ENCODE measurements at regions not wholly inside any gene's neighbourhood (a gene's known extent, or its start where the extent isn't known, plus 50 kb on each side); places are given as distances from the start of the nearest gene placed in this dataset.

GRCh38 chrX:10714531-10714930 is 94.1 kb upstream of the MID1 start:
- Mint-ChIP-seq H3K4me1 (ENCODE audit: low read depth) (no peaks in the 10 kb centered on the region), H3K9me3 (no peaks in the 10 kb centered on the region), H3K36me3 (ENCODE audit: low read depth) (no peaks in the 10 kb centered on the region), H3K27me3 (ENCODE audit: low read depth) (no peaks in the 10 kb centered on the region), H3K27ac (no peak overlapping the region), H3K4me3 (ENCODE audit: low read depth) (no peak overlapping the region)
- DNase-seq (ENCODE audit: low spot score), result no peak
- intact Hi-C loops (cut with micrococcal nuclease), result no loop called here

- H3K9me3 Mint-ChIP-seq, result no peaks in the 10 kb centered on the region
- no peaks in the 10 kb centered on the region for H3K27me3 Mint-ChIP-seq (ENCODE audit: low read depth)
- intact Hi-C loops (cut with micrococcal nuclease), result loop anchor here (1.0 kb wide), 1 partner anchor 533 kb away; no protein-coding TSS in a partner anchor
- no peaks in the 10 kb centered on the region for H3K4me1 Mint-ChIP-seq (ENCODE audit: low read depth)
- H3K36me3 Mint-ChIP-seq (ENCODE audit: low read depth), result no peaks in the 10 kb centered on the region
- no peak for DNase-seq (ENCODE audit: low spot score)
- H3K27ac Mint-ChIP-seq, result no peak overlapping the region
- no peak overlapping the region for H3K4me3 Mint-ChIP-seq (ENCODE audit: low read depth)
Measured at GRCh38 chrX:10722851-10723250, 102.5 kb upstream of the MID1 start.

- intact Hi-C loops (cut with micrococcal nuclease), result no loop called here
- no peak overlapping the region for H3K27ac Mint-ChIP-seq
- no peaks in the 10 kb centered on the region for H3K4me1 Mint-ChIP-seq (ENCODE audit: low read depth)
- H3K4me3 Mint-ChIP-seq (ENCODE audit: low read depth), result no peak overlapping the region
- H3K36me3 Mint-ChIP-seq (ENCODE audit: low read depth), result no peaks in the 10 kb centered on the region
- no peak for DNase-seq (ENCODE audit: low spot score)
- H3K9me3 Mint-ChIP-seq, result no peaks in the 10 kb centered on the region
- H3K27me3 Mint-ChIP-seq (ENCODE audit: low read depth), result no peaks in the 10 kb centered on the region
Measured at GRCh38 chrX:10725071-10725470, 104.7 kb upstream of the MID1 start.

- no peaks in the 10 kb centered on the region for H3K4me1 Mint-ChIP-seq (ENCODE audit: low read depth)
- DNase-seq (ENCODE audit: low spot score), result no peak
- intact Hi-C loops (cut with micrococcal nuclease), result no loop called here
- no peak overlapping the region for H3K27ac Mint-ChIP-seq
- no peak overlapping the region for H3K4me3 Mint-ChIP-seq (ENCODE audit: low read depth)
- no peaks in the 10 kb centered on the region for H3K9me3 Mint-ChIP-seq
- H3K36me3 Mint-ChIP-seq (ENCODE audit: low read depth), result no peaks in the 10 kb centered on the region
- no peaks in the 10 kb centered on the region for H3K27me3 Mint-ChIP-seq (ENCODE audit: low read depth)
Measured at GRCh38 chrX:10726647-10727046, 106.3 kb upstream of the MID1 start.

- no peak overlapping the region for H3K4me3 Mint-ChIP-seq (ENCODE audit: low read depth)
- no peaks in the 10 kb centered on the region for H3K36me3 Mint-ChIP-seq (ENCODE audit: low read depth)
- H3K9me3 Mint-ChIP-seq, result no peaks in the 10 kb centered on the region
- no peak for DNase-seq (ENCODE audit: low spot score)
- intact Hi-C loops (cut with micrococcal nuclease), result no loop called here
- no peaks in the 10 kb centered on the region for H3K4me1 Mint-ChIP-seq (ENCODE audit: low read depth)
- H3K27me3 Mint-ChIP-seq (ENCODE audit: low read depth), result no peaks in the 10 kb centered on the region
- H3K27ac Mint-ChIP-seq, result no peak overlapping the region
Measured at GRCh38 chrX:10728806-10729389, 108.5 kb upstream of the MID1 start.

- intact Hi-C loops (cut with micrococcal nuclease), result no loop called here
- Mint-ChIP-seq H3K27ac (no peak overlapping the region), H3K36me3 (ENCODE audit: low read depth) (no peaks in the 10 kb centered on the region), H3K9me3 (no peaks in the 10 kb centered on the region), H3K4me1 (ENCODE audit: low read depth) (no peaks in the 10 kb centered on the region), H3K27me3 (ENCODE audit: low read depth) (no peaks in the 10 kb centered on the region), H3K4me3 (ENCODE audit: low read depth) (no peak overlapping the region)
- DNase-seq (ENCODE audit: low spot score), result no peak
Measured at GRCh38 chrX:10739426-10739825, 119.0 kb upstream of the MID1 start.

GRCh38 chrX:10741003-10741402 is 120.6 kb upstream of the MID1 start:
- H3K36me3 Mint-ChIP-seq (ENCODE audit: low read depth), result no peaks in the 10 kb centered on the region
- H3K27ac Mint-ChIP-seq, result no peak overlapping the region
- H3K4me1 Mint-ChIP-seq (ENCODE audit: low read depth), result no peaks in the 10 kb centered on the region
- H3K27me3 Mint-ChIP-seq (ENCODE audit: low read depth), result no peaks in the 10 kb centered on the region
- no peak for DNase-seq (ENCODE audit: low spot score)
- intact Hi-C loops (cut with micrococcal nuclease), result no loop called here
- H3K4me3 Mint-ChIP-seq (ENCODE audit: low read depth), result no peak overlapping the region
- no peaks in the 10 kb centered on the region for H3K9me3 Mint-ChIP-seq

GRCh38 chrX:10741550-10741949 is 121.2 kb upstream of the MID1 start:
- intact Hi-C loops (cut with micrococcal nuclease), result no loop called here
- Mint-ChIP-seq H3K4me1 (ENCODE audit: low read depth) (no peaks in the 10 kb centered on the region), H3K36me3 (ENCODE audit: low read depth) (no peaks in the 10 kb centered on the region), H3K27me3 (ENCODE audit: low read depth) (no peaks in the 10 kb centered on the region), H3K4me3 (ENCODE audit: low read depth) (no peak overlapping the region), H3K9me3 (no peaks in the 10 kb centered on the region), H3K27ac (no peak overlapping the region)
- no peak for DNase-seq (ENCODE audit: low spot score)

GRCh38 chrX:10743476-10743875 is 123.1 kb upstream of the MID1 start:
- Mint-ChIP-seq H3K27ac (no peak overlapping the region), H3K9me3 (no peaks in the 10 kb centered on the region), H3K27me3 (ENCODE audit: low read depth) (no peaks in the 10 kb centered on the region), H3K36me3 (ENCODE audit: low read depth) (no peaks in the 10 kb centered on the region), H3K4me1 (ENCODE audit: low read depth) (no peaks in the 10 kb centered on the region), H3K4me3 (ENCODE audit: low read depth) (no peak overlapping the region)
- intact Hi-C loops (cut with micrococcal nuclease), result no loop called here
- no peak for DNase-seq (ENCODE audit: low spot score)

GRCh38 chrX:10744007-10744406 is 123.6 kb upstream of the MID1 start:
- intact Hi-C loops (cut with micrococcal nuclease), result no loop called here

GRCh38 chrX:10747975-10748374 is 127.6 kb upstream of the MID1 start:
- DNase-seq (ENCODE audit: low spot score), result no peak
- Mint-ChIP-seq H3K4me3 (ENCODE audit: low read depth) (no peak overlapping the region), H3K27ac (no peak overlapping the region), H3K27me3 (ENCODE audit: low read depth) (no peaks in the 10 kb centered on the region), H3K36me3 (ENCODE audit: low read depth) (no peaks in the 10 kb centered on the region), H3K9me3 (no peaks in the 10 kb centered on the region), H3K4me1 (ENCODE audit: low read depth) (no peaks in the 10 kb centered on the region)
- intact Hi-C loops (cut with micrococcal nuclease), result no loop called here

More at GRCh38 chrX:10744007-10744406, 123.6 kb upstream of the MID1 start:
- Mint-ChIP-seq H3K4me3 (ENCODE audit: low read depth) (no peak overlapping the region), H3K4me1 (ENCODE audit: low read depth) (no peaks in the 10 kb centered on the region), H3K36me3 (ENCODE audit: low read depth) (no peaks in the 10 kb centered on the region), H3K27me3 (ENCODE audit: low read depth) (no peaks in the 10 kb centered on the region), H3K9me3 (no peaks in the 10 kb centered on the region), H3K27ac (no peak overlapping the region)
- no peak for DNase-seq (ENCODE audit: low spot score)

- no peak for DNase-seq (ENCODE audit: low spot score)
Measured at GRCh38 chrX:10749113-10749512, 128.7 kb upstream of the MID1 start.

GRCh38 chrX:10750581-10750980 is 130.2 kb upstream of the MID1 start:
- no peak for DNase-seq (ENCODE audit: low spot score)
- no peaks in the 10 kb centered on the region for H3K9me3 Mint-ChIP-seq
- H3K36me3 Mint-ChIP-seq (ENCODE audit: low read depth), result no peaks in the 10 kb centered on the region
- H3K4me3 Mint-ChIP-seq (ENCODE audit: low read depth), result no peak overlapping the region
- no peaks in the 10 kb centered on the region for H3K4me1 Mint-ChIP-seq (ENCODE audit: low read depth)
- intact Hi-C loops (cut with micrococcal nuclease), result no loop called here
- H3K27ac Mint-ChIP-seq, result no peak overlapping the region
- H3K27me3 Mint-ChIP-seq (ENCODE audit: low read depth), result no peaks in the 10 kb centered on the region

More at GRCh38 chrX:10749113-10749512, 128.7 kb upstream of the MID1 start:
- Mint-ChIP-seq H3K27ac (no peak overlapping the region), H3K36me3 (ENCODE audit: low read depth) (no peaks in the 10 kb centered on the region), H3K9me3 (no peaks in the 10 kb centered on the region), H3K27me3 (ENCODE audit: low read depth) (no peaks in the 10 kb centered on the region), H3K4me3 (ENCODE audit: low read depth) (no peak overlapping the region), H3K4me1 (ENCODE audit: low read depth) (no peaks in the 10 kb centered on the region)
- intact Hi-C loops (cut with micrococcal nuclease), result no loop called here

- Mint-ChIP-seq H3K4me3 (ENCODE audit: low read depth) (no peak overlapping the region), H3K4me1 (ENCODE audit: low read depth) (no peaks in the 10 kb centered on the region), H3K36me3 (ENCODE audit: low read depth) (no peaks in the 10 kb centered on the region), H3K27ac (no peak overlapping the region), H3K9me3 (no peaks in the 10 kb centered on the region), H3K27me3 (ENCODE audit: low read depth) (no peaks in the 10 kb centered on the region)
- intact Hi-C loops (cut with micrococcal nuclease), result no loop called here
- no peak for DNase-seq (ENCODE audit: low spot score)
Measured at GRCh38 chrX:10753116-10753515, 132.7 kb upstream of the MID1 start.

Data from activated T-helper 2 cell treated with anti-CD3 and anti-CD28 coated beads, Interferon-gamma antibody, Interleukin-2, Interleukin-4, amounts not matched to agents 10 μg/mL and 5 μg/mL and 100 μg/mL, durations not matched to agents 14 hours and 24 hours and 36 hours (primary cell).